DOHH2 (cell line): ENCODE measurements at regions not wholly inside any gene's neighbourhood (a gene's known extent, or its start where the extent isn't known, plus 50 kb on each side); places are given as distances from the start of the nearest gene placed in this dataset.

Source experiments
- H3F3A ChIP-seq: fragments of 200-600 bp; sonication (generic), shearing (Covaris generic); 2 replicates; pipeline ENCODE4 v1.6.0; 2016; ENCODE audit warnings: antibody characterized with exemption, mild to moderate bottlenecking; ENCODE audit not compliant: control insufficient read depth, insufficient read depth
- H3K27ac ChIP-seq: fragments of 200-600 bp; sonication (generic); 2 replicates; pipeline ENCODE4 v1.5.1; 2014; ENCODE audit warnings: low read depth, mild to moderate bottlenecking, low read length, moderate library complexity
- H3K27me3 ChIP-seq: fragments of 200-600 bp; sonication (generic); 2 replicates; pipeline ENCODE4 v1.6.1; 2014; ENCODE audit warnings: mild to moderate bottlenecking, low read length, mixed read lengths; ENCODE audit not compliant: control insufficient read depth
- H3K36me3 ChIP-seq: fragments of 200-600 bp; sonication (generic); 2 replicates; pipeline ENCODE4 v1.6.1; 2014; ENCODE audit warnings: mild to moderate bottlenecking, low read length, moderate library complexity, mixed read lengths; ENCODE audit not compliant: control insufficient read depth
- H3K4me1 ChIP-seq: fragments of 200-600 bp; sonication (generic); 2 replicates; pipeline ENCODE4 v1.6.1; 2014; ENCODE audit warnings: mild to moderate bottlenecking, low read length, mixed read lengths; ENCODE audit not compliant: control insufficient read depth
- H3K4me2 ChIP-seq: fragments of 200-600 bp; sonication (generic); 2 replicates; pipeline ENCODE4 v1.6.0; 2014; ENCODE audit warnings: mild to moderate bottlenecking, low read length, moderate library complexity
- H3K4me3 ChIP-seq: fragments of 200-600 bp; sonication (generic); 2 replicates; pipeline ENCODE4 v1.5.1; 2014; ENCODE audit warnings: mild to moderate bottlenecking, low read length, mixed read lengths
- H3K79me2 ChIP-seq: fragments of 200-600 bp; sonication (generic); 2 replicates; pipeline ENCODE4 v1.6.1; 2014; ENCODE audit warnings: mild to moderate bottlenecking, low read length, mixed read lengths; ENCODE audit not compliant: control insufficient read depth
- H3K9me2 ChIP-seq: fragments of 200-600 bp; sonication (generic); replicated peaks from 2 replicates; pipeline ENCODE4 v1.6.1; 2014; ENCODE audit warnings: mild to moderate bottlenecking, low read length, mixed read lengths; ENCODE audit not compliant: control insufficient read depth
- H3K9me3 ChIP-seq: fragments of 200-600 bp; sonication (generic); 2 replicates; pipeline ENCODE4 v1.6.1; 2014; ENCODE audit warnings: antibody characterized with exemption, low read length, mixed read lengths; ENCODE audit not compliant: control insufficient read depth, insufficient read depth
- H4K20me1 ChIP-seq: fragments of 200-600 bp; sonication (generic); 2 replicates; pipeline ENCODE4 v1.6.0; 2014; ENCODE audit warnings: low read depth, mild to moderate bottlenecking, antibody characterized with exemption, low read length, moderate library complexity; ENCODE audit not compliant: control insufficient read depth, insufficient read depth
- CTCF ChIP-seq: fragments of 200-600 bp; sonication (generic); IDR thresholded peaks from one replicate; pipeline ENCODE4 v1.5.1; 2014; ENCODE audit warnings: antibody characterized with exemption, mild to moderate bottlenecking, low read depth, low read length; ENCODE audit not compliant: poor library complexity, severe bottlenecking
- EZH2phosphoT487 ChIP-seq: fragments of 200-600 bp; sonication (generic); IDR thresholded peaks from 2 replicates; pipeline ENCODE4 v1.6.1; 2017; ENCODE audit warnings: borderline replicate concordance, mild to moderate bottlenecking, antibody characterized with exemption, low read length, moderate library complexity, mixed read lengths

- H3K4me3 ChIP-seq = no peak overlapping the region
- no peaks in the 10 kb centered on the region for H3K79me2 ChIP-seq
- H3K4me1 ChIP-seq = no peaks in the 10 kb centered on the region
- H3K36me3 ChIP-seq = no peaks in the 10 kb centered on the region
- H3K27me3 ChIP-seq = no peaks in the 10 kb centered on the region
- no peaks in the 10 kb centered on the region for H4K20me1 ChIP-seq
- no peak overlapping the region for H3K27ac ChIP-seq
- no peaks in the 10 kb centered on the region for H3K9me3 ChIP-seq
- no peaks in the 10 kb centered on the region for H3F3A ChIP-seq
- no peak overlapping the region for H3K4me2 ChIP-seq
- no peaks in the 10 kb centered on the region for H3K9me2 ChIP-seq
- TF ChIP-seq EZH2phosphoT487 = no peak
- no peak for TF ChIP-seq CTCF
Measured at GRCh38 chr2:41981417-41981816, 66.4 kb upstream of the PKDCC start.

GRCh38 chr2:41985573-41986095, 62.2 kb upstream of the PKDCC start:
- Histone ChIP-seq H3K27ac (no peak overlapping the region), H3K79me2 (no peaks in the 10 kb centered on the region), H3K4me2 (no peak overlapping the region), H3K27me3 (no peaks in the 10 kb centered on the region), H3K4me3 (no peak overlapping the region), H3K4me1 (no peaks in the 10 kb centered on the region), H3F3A (no peaks in the 10 kb centered on the region), H4K20me1 (no peaks in the 10 kb centered on the region), H3K9me3 (no peaks in the 10 kb centered on the region), H3K9me2 (no peaks in the 10 kb centered on the region), H3K36me3 (no peaks in the 10 kb centered on the region)
- no peak for TF ChIP-seq CTCF
- no peak for TF ChIP-seq EZH2phosphoT487

- H3K27me3 ChIP-seq = no peaks in the 10 kb centered on the region
- no peaks in the 10 kb centered on the region for H3K9me2 ChIP-seq
- H3K27ac ChIP-seq = no peak overlapping the region
- no peaks in the 10 kb centered on the region for H3K79me2 ChIP-seq
- no peaks in the 10 kb centered on the region for H3K36me3 ChIP-seq
- no peaks in the 10 kb centered on the region for H3K9me3 ChIP-seq
- no peak overlapping the region for H3K4me2 ChIP-seq
- H3K4me3 ChIP-seq = no peak overlapping the region
- no peaks in the 10 kb centered on the region for H4K20me1 ChIP-seq
- TF ChIP-seq EZH2phosphoT487 (no peak), CTCF (no peak)
- no peaks in the 10 kb centered on the region for H3K4me1 ChIP-seq
- no peaks in the 10 kb centered on the region for H3F3A ChIP-seq
Measured at GRCh38 chr2:41989501-41990180, 58.2 kb upstream of the PKDCC start.
